HepG2 (cell line): ENCODE measurements at regions not wholly inside any gene's neighbourhood (a gene's known extent, or its start where the extent isn't known, plus 50 kb on each side); places are given as distances from the start of the nearest gene placed in this dataset.

Experiments
- ATF4 ChIP-seq, 2 experiments: fragments of 450-650 bp in 1 of 2; sonication (generic) in 1 of 2; formaldehyde crosslinking; IDR thresholded peaks; 2 replicates each; pipeline versions ENCODE4 v1.5.0 to v1.8.0; 2020 to 2022; ENCODE audit warnings: mild to moderate bottlenecking in 1 of 2, missing genetic modification reagents in 1 of 2
- SAP130 ChIP-seq: IDR thresholded peaks from 2 replicates; pipeline ENCODE4 v1.6.1; 2016; ENCODE audit warnings: low read depth
- TBL1XR1 ChIP-seq: fragments of 150-350 bp; IDR thresholded peaks from 2 replicates; pipeline ENCODE4 v1.6.1; 2014; ENCODE audit warnings: borderline replicate concordance, low read length; ENCODE audit not compliant: partially characterized antibody

GRCh38 chr1:208308221-208308620 is 64.0 kb upstream of the PLXNA2 start:
- TF ChIP-seq ATF4 (CRISPR knock-in tag; IDR thresholded peaks at IDR 0.05) (no peak), TBL1XR1 (no peak), SAP130 (no peak)
